Spleen (tissue), 7 donors: ENCODE measurements at regions not wholly inside any gene's neighbourhood (a gene's known extent, or its start where the extent isn't known, plus 50 kb on each side); places are given as distances from the start of the nearest gene placed in this dataset.

Experiments
- CTCF ChIP-seq, 11 experiments: fragments of 200-600 bp in 7 of 11; fragments of 450-650 bp in 4 of 11; sonication (generic) in 4 of 11; IDR thresholded peaks in 8 of 11; conservative IDR thresholded peaks in 3 of 11; 1 replicate in 7 of 11; 2 replicates in 4 of 11; pipeline versions ENCODE4 v1.4.0 to v1.8.0; 2016 to 2021; ENCODE audit warnings: antibody characterized with exemption in 11 of 11, inconsistent platforms in 4 of 11, mild to moderate bottlenecking in 1 of 11
- POLR2A ChIP-seq, 3 donors: fragments of 450-650 bp; IDR thresholded peaks; one replicate each; pipeline ENCODE4 v1.5.1; 2017; ENCODE audit warnings: antibody characterized with exemption in 3 of 3, mild to moderate bottlenecking in 1 of 3
- POLR2AphosphoS5 ChIP-seq, 3 donors: sonication (generic); formaldehyde crosslinking; IDR thresholded peaks; one replicate each; pipeline ENCODE4 v1.5.1; 2017; ENCODE audit warnings: antibody characterized with exemption in 3 of 3
- donor health status: DM: no; HTN: no; CAD: no; lungs with moderate emphysema.
- donor health status: DM: no; HTN: no; CAD: no.
- donor health status: DM: no; HTN: no; CAD: no.

- TF ChIP-seq CTCF (IDR thresholded peaks at IDR 0.05 in 8 of 11, conservative IDR thresholded peaks at IDR 0.05 in 3 of 11) (no peak), POLR2AphosphoS5 (IDR thresholded peaks at IDR 0.05) (no peak), POLR2A (IDR thresholded peaks at IDR 0.05) (no peak)
Measured at GRCh38 chr4:28007693-28008092, 1147.1 kb downstream of the STIM2 start.
